ENCODE measurements at regions not wholly inside any gene's neighbourhood (a gene's known extent, or its start where the extent isn't known, plus 50 kb on each side); places are given as distances from the start of the nearest gene placed in this dataset.

GRCh38 chr2:173545364-173545763 lies 190.7 kb downstream of the CDCA7 start:
- in situ Hi-C loops (cut with MboI; ENCODE audit: low pct_ligation_motif_present in 1 of 4, low pct_unique_long_range_greater_than_20kb in 1 of 4, low sequenced_read_pairs in 3 of 4) = no loop called here
- peaks cover 0 to 23% (median 10%) of the 10 kb centered on the region in 4 donors for H3K4me1 ChIP-seq
- no peak overlapping the region for H3K4me3 ChIP-seq
- WGBS, 2 donors (ENCODE audit: low coverage in 1 of 2) = 35 to 44% methylated on average over 3 of the region's 3 CpGs
- H3K36me3 ChIP-seq = no peaks in the 10 kb centered on the region
- TF ChIP-seq POLR2AphosphoS5 (IDR thresholded peaks at IDR 0.05) (no peak), EP300 (IDR thresholded peaks at IDR 0.05; ENCODE audit: low read depth) (no peak), POLR2A (IDR thresholded peaks at IDR 0.05) (no peak), CTCF (IDR thresholded peaks at IDR 0.05) (no peak)
- no peaks in the 10 kb centered on the region for H3K9me3 ChIP-seq
- no peak for DNase-seq
- intact Hi-C loops (cut with DNase I; ENCODE audit: low total_unique reads) = no loop called here
- H3K27me3 ChIP-seq = no peaks in the 10 kb centered on the region
- peak overlapping the region in 3 of 4 donors; percentile 35 to 47 (median 43) for H3K27ac ChIP-seq

DNA sequence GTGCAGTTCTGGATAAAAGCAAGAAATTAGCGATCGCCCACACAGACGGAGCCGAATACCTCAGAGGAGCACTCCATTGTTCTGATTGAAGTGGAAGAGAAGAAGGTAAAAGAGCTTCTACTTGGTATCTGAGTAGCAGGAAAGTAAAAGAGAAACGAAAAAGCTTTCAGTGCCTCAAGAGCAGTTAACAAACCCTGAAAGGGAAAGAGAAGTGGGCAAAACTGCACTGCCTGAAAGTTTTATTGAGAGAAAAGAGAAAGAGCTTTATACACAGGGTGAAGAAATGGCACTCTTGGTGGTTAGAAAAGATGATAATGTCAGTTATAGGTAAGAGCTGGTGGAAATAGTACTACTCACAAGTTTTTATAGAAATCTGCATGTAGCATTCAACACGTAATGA lies 192.8 kb downstream of the CDCA7 start:
- peaks cover 0 to 23% (median 10%) of the 10 kb centered on the region in 4 donors for H3K4me1 ChIP-seq
- no peak for TF ChIP-seq POLR2AphosphoS5 (IDR thresholded peaks at IDR 0.05)
- TF ChIP-seq POLR2A (IDR thresholded peaks at IDR 0.05) = no peak
- in situ Hi-C loops (cut with MboI; ENCODE audit: low pct_ligation_motif_present in 1 of 4, low pct_unique_long_range_greater_than_20kb in 1 of 4, low sequenced_read_pairs in 3 of 4) (no loop called here), intact Hi-C loops (cut with DNase I; ENCODE audit: low total_unique reads) (no loop called here)
- H3K4me3 ChIP-seq = no peak overlapping the region
- H3K9me3 ChIP-seq = peaks cover 0 to 4% of the 10 kb centered on the region in 2 donors
- no peaks in the 10 kb centered on the region for H3K36me3 ChIP-seq
- no peak overlapping the region for H3K27ac ChIP-seq
- 84% methylated on average over 6 of the region's 6 CpGs for WGBS, 2 donors (ENCODE audit: low coverage in 1 of 2)
- no peak for DNase-seq
- H3K27me3 ChIP-seq = no peaks in the 10 kb centered on the region

GRCh38 chr2:173550143-173550542 lies 195.5 kb downstream of the CDCA7 start:
- no peak for DNase-seq
- in situ Hi-C loops (cut with MboI; ENCODE audit: low pct_ligation_motif_present in 1 of 4, low pct_unique_long_range_greater_than_20kb in 1 of 4, low sequenced_read_pairs in 3 of 4) = no loop called here
- Histone ChIP-seq H3K4me3 (no peak overlapping the region), H3K9me3 (peaks cover 0 to 4% of the 10 kb centered on the region in 2 donors), H3K4me1 (peaks cover 0 to 26% (median 15%) of the 10 kb centered on the region in 4 donors), H3K27me3 (no peaks in the 10 kb centered on the region), H3K36me3 (no peaks in the 10 kb centered on the region), H3K27ac (no peak overlapping the region)
- no peak for TF ChIP-seq POLR2A (IDR thresholded peaks at IDR 0.05)
- TF ChIP-seq POLR2AphosphoS5 (IDR thresholded peaks at IDR 0.05) = no peak
- TF ChIP-seq EP300 (IDR thresholded peaks at IDR 0.05; ENCODE audit: low read depth) = no peak
- TF ChIP-seq CTCF (IDR thresholded peaks at IDR 0.05) = no peak
- WGBS, 2 donors (ENCODE audit: low coverage in 1 of 2) = 56 to 67% methylated on average over 1 of the region's 1 CpG
- intact Hi-C loops (cut with DNase I; ENCODE audit: low total_unique reads) = no loop called here

GRCh38 chr2:173552531-173552930 lies 197.9 kb downstream of the CDCA7 start:
- Histone ChIP-seq H3K4me1 (peaks cover 0 to 19% (median 8%) of the 10 kb centered on the region in 4 donors), H3K4me3 (no peak overlapping the region), H3K36me3 (no peaks in the 10 kb centered on the region), H3K27me3 (no peaks in the 10 kb centered on the region), H3K9me3 (peaks cover 0 to 4% of the 10 kb centered on the region in 2 donors), H3K27ac (peak overlapping the region in 2 of 4 donors; percentile 46 to 60)
- intact Hi-C loops (cut with DNase I; ENCODE audit: low total_unique reads) = no loop called here
- 54 to 60% methylated on average over 3 of the region's 3 CpGs for WGBS, 2 donors (ENCODE audit: low coverage in 1 of 2)
- in situ Hi-C loops (cut with MboI; ENCODE audit: low pct_ligation_motif_present in 1 of 4, low pct_unique_long_range_greater_than_20kb in 1 of 4, low sequenced_read_pairs in 3 of 4) = no loop called here
- no peak for DNase-seq
- no peak for TF ChIP-seq POLR2AphosphoS5 (IDR thresholded peaks at IDR 0.05)
- no peak for TF ChIP-seq POLR2A (IDR thresholded peaks at IDR 0.05)
- TF ChIP-seq EP300 (IDR thresholded peaks at IDR 0.05; ENCODE audit: low read depth) = no peak
- TF ChIP-seq CTCF (IDR thresholded peaks at IDR 0.05) = no peak

GRCh38 chr2:173553593-173553992 lies 198.9 kb downstream of the CDCA7 start:
- no peak for TF ChIP-seq CTCF (IDR thresholded peaks at IDR 0.05)
- TF ChIP-seq EP300 (IDR thresholded peaks at IDR 0.05; ENCODE audit: low read depth) = no peak
- peak in 2 of 3 donors; percentile 23 to 56 for TF ChIP-seq POLR2AphosphoS5 (IDR thresholded peaks at IDR 0.05)
- H3K9me3 ChIP-seq = peaks cover 0 to 4% of the 10 kb centered on the region in 2 donors
- in situ Hi-C loops (cut with MboI; ENCODE audit: low pct_ligation_motif_present in 1 of 4, low pct_unique_long_range_greater_than_20kb in 1 of 4, low sequenced_read_pairs in 3 of 4) (no loop called here), intact Hi-C loops (cut with DNase I; ENCODE audit: low total_unique reads) (no loop called here)
- peak overlapping the region in 3 of 4 donors; percentile 30 to 60 (median 46) for H3K27ac ChIP-seq
- DNase-seq = peak; percentile 66
- WGBS, 2 donors (ENCODE audit: low coverage in 1 of 2) = 43 to 60% methylated on average over 2 to 6 of the region's 6 CpGs
- H3K4me1 ChIP-seq = peaks cover 0 to 19% (median 8%) of the 10 kb centered on the region in 4 donors
- no peaks in the 10 kb centered on the region for H3K36me3 ChIP-seq
- H3K4me3 ChIP-seq = peak overlapping the region in 2 of 4 donors; percentile 4 to 26
- H3K27me3 ChIP-seq = no peaks in the 10 kb centered on the region

Data from transverse colon (tissue), 4 donors.